Bronchial epithelial cell (primary cell): ENCODE measurements at regions not wholly inside any gene's neighbourhood (a gene's known extent, or its start where the extent isn't known, plus 50 kb on each side); places are given as distances from the start of the nearest gene placed in this dataset.

ENCODE experiments used
- DNase-seq: peaks from one replicate; pipeline ENCODE4 v3.0.0-alpha.2; 2010; ENCODE audit warnings: low read depth
- FAIRE-seq: peaks from 2 replicates; lab custom pipeline; 2011; peaks lifted over from hg19 to GRCh38; lab: Jason Lieb, UNC
- H3K27me3 ChIP-seq: 2 replicates; pipeline ENCODE4 v1.5.1; 2011; ENCODE audit warnings: low read length; ENCODE audit not compliant: control insufficient read depth, insufficient read depth
- H3K36me3 ChIP-seq: 2 replicates; pipeline ENCODE4 v1.5.1; 2011; ENCODE audit warnings: low read length; ENCODE audit not compliant: control insufficient read depth, insufficient read depth
- H3K4me3 ChIP-seq: 2 replicates; pipeline ENCODE4 v1.5.1; 2011; ENCODE audit warnings: mild to moderate bottlenecking, low read depth, low read length, control low read depth
- CTCF ChIP-seq: IDR thresholded peaks from 2 replicates; pipeline ENCODE4 v1.5.1; 2011; ENCODE audit warnings: mild to moderate bottlenecking, moderate library complexity, low read length, control low read depth, inconsistent platforms; ENCODE audit not compliant: insufficient read depth, severe bottlenecking

GRCh38 chr7:93817004-93817403 lies 73.5 kb downstream of the TFPI2 start:
- TF ChIP-seq CTCF = no peak
- Histone ChIP-seq H3K4me3 (no peak overlapping the region), H3K36me3 (no peaks in the 10 kb centered on the region), H3K27me3 (no peaks in the 10 kb centered on the region)
- FAIRE-seq = no peak
- DNase-seq = no peak

- no peaks in the 10 kb centered on the region for H3K27me3 ChIP-seq
- DNase-seq (no peak), FAIRE-seq (no peak)
- no peaks in the 10 kb centered on the region for H3K36me3 ChIP-seq
- no peak for TF ChIP-seq CTCF
- no peak overlapping the region for H3K4me3 ChIP-seq
Observed at GRCh38 chr7:93813514-93813913, 77.0 kb downstream of the TFPI2 start.

- no peaks in the 10 kb centered on the region for H3K36me3 ChIP-seq
- H3K4me3 ChIP-seq = no peak overlapping the region
- no peak for FAIRE-seq
- no peaks in the 10 kb centered on the region for H3K27me3 ChIP-seq
- no peak for DNase-seq
- no peak for TF ChIP-seq CTCF
Observed at GRCh38 chr7:93812061-93812460, 78.5 kb downstream of the TFPI2 start.

GRCh38 chr7:93811198-93811597 lies 79.4 kb downstream of the TFPI2 start:
- DNase-seq (no peak), FAIRE-seq (no peak)
- Histone ChIP-seq H3K27me3 (no peaks in the 10 kb centered on the region), H3K4me3 (no peak overlapping the region), H3K36me3 (no peaks in the 10 kb centered on the region)
- TF ChIP-seq CTCF = no peak

GRCh38 chr7:93810561-93810960 lies 80.0 kb downstream of the TFPI2 start:
- Histone ChIP-seq H3K4me3 (no peak overlapping the region), H3K27me3 (no peaks in the 10 kb centered on the region), H3K36me3 (no peaks in the 10 kb centered on the region)
- TF ChIP-seq CTCF = no peak
- DNase-seq = no peak
- FAIRE-seq = no peak

GRCh38 chr7:93804726-93805125 lies 85.8 kb downstream of the TFPI2 start:
- TF ChIP-seq CTCF = no peak
- H3K36me3 ChIP-seq = no peaks in the 10 kb centered on the region
- no peaks in the 10 kb centered on the region for H3K27me3 ChIP-seq
- FAIRE-seq (no peak), DNase-seq (no peak)
- no peak overlapping the region for H3K4me3 ChIP-seq
